ENCODE measurements at regions not wholly inside any gene's neighbourhood (a gene's known extent, or its start where the extent isn't known, plus 50 kb on each side); places are given as distances from the start of the nearest gene placed in this dataset.

DNA sequence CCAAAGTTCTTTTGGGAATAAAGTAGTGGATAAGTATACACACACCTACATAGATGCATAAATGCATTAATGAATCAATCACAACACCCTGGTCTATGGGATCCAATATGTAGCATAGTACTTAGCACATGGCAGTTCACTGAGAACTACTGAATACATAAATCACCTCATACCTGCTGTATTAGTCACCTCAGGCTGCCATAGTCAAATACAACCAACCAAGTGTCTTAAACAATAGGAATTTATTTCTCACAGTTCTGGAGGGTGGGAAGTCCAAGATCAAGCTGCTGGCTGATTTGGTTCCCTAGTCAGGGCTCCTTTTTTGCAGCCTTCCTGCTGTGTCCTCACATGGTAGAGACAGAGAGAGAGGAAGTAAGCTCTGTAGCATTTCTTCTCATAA is 228.2 kb downstream of the NHLRC3 start:
- no peaks in the 10 kb centered on the region for H3K9me3 ChIP-seq
- intact Hi-C loops (cut with DNase I): loop anchor here in 1 of 2 donors (10.0 kb wide), 1 partner anchor 122 kb away; no protein-coding TSS in a partner anchor
- no peak overlapping the region for H3K27ac ChIP-seq
- H3K36me3 ChIP-seq: peaks cover 0 to 4% of the 10 kb centered on the region in 2 donors
- TF ChIP-seq, protein P1, sequence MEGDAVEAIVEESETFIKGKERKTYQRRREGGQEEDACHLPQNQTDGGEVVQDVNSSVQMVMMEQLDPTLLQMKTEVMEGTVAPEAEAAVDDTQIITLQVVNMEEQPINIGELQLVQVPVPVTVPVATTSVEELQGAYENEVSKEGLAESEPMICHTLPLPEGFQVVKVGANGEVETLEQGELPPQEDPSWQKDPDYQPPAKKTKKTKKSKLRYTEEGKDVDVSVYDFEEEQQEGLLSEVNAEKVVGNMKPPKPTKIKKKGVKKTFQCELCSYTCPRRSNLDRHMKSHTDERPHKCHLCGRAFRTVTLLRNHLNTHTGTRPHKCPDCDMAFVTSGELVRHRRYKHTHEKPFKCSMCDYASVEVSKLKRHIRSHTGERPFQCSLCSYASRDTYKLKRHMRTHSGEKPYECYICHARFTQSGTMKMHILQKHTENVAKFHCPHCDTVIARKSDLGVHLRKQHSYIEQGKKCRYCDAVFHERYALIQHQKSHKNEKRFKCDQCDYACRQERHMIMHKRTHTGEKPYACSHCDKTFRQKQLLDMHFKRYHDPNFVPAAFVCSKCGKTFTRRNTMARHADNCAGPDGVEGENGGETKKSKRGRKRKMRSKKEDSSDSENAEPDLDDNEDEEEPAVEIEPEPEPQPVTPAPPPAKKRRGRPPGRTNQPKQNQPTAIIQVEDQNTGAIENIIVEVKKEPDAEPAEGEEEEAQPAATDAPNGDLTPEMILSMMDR (IDR thresholded peaks at IDR 0.05): no peak
- DNase-seq: no peak
- H3K4me3 ChIP-seq: no peak overlapping the region
- H3K27me3 ChIP-seq: no peaks in the 10 kb centered on the region
- ATAC-seq: no peak
- no peaks in the 10 kb centered on the region for H3K4me1 ChIP-seq

DNA sequence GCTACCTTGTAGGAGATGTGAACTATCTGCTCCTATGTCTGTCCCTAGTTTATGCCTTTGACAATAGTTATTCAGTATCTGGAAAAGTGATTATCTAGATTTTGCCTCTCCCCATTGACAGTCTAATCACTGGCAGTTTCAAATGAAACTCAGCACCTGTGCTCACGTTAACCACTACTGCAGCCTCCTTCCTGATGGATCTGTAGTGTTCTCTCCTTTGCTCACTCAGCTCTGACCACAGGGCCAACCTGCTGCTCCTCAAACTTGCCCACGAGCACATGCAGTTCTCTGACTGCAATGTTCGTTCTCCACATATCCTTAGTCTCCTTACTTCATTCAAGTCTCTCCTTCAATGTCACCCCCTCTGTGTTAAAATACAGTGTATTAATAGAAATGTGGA is 230.1 kb downstream of the NHLRC3 start:
- H3K9me3 ChIP-seq: no peaks in the 10 kb centered on the region
- H3K27ac ChIP-seq: no peak overlapping the region
- no peaks in the 10 kb centered on the region for H3K4me1 ChIP-seq
- ATAC-seq (no peak), DNase-seq (no peak)
- intact Hi-C loops (cut with DNase I): loop anchor here in 1 of 2 donors (10.0 kb wide), 1 partner anchor 124 kb away; no protein-coding TSS in a partner anchor
- no peaks in the 10 kb centered on the region for H3K27me3 ChIP-seq
- TF ChIP-seq, protein P1 (IDR thresholded peaks at IDR 0.05): no peak
- H3K4me3 ChIP-seq: no peak overlapping the region
- H3K36me3 ChIP-seq: peaks cover 0 to 4% of the 10 kb centered on the region in 2 donors

DNA sequence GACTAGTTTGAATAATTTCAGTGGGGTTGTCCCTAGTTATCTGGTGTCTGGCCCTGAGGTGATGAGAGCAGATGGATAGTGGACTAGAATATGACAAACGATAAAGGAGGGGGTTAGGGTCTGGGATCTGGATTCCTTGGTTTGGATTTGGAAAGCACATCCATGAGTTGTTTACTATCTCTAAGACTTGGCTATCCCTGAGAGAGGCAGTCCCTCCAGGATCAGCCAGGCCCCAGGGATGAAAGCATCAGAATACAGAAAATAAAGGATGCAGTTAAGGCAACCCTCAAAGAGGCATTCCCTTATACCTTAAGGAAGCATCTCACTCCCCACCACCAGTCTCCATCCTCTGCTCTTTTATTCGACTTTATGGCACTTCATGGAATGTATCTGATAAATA is 230.7 kb downstream of the NHLRC3 start:
- H3K9me3 ChIP-seq: no peaks in the 10 kb centered on the region
- TF ChIP-seq, protein P1 (IDR thresholded peaks at IDR 0.05): no peak
- H3K36me3 ChIP-seq: peaks cover 0 to 4% of the 10 kb centered on the region in 2 donors
- no peaks in the 10 kb centered on the region for H3K4me1 ChIP-seq
- H3K27ac ChIP-seq: no peak overlapping the region
- ATAC-seq (no peak), DNase-seq (no peak)
- intact Hi-C loops (cut with DNase I): loop anchor here in 1 of 2 donors (10.0 kb wide), 1 partner anchor 124 kb away; no protein-coding TSS in a partner anchor
- H3K27me3 ChIP-seq: no peaks in the 10 kb centered on the region
- H3K4me3 ChIP-seq: no peak overlapping the region

DNA sequence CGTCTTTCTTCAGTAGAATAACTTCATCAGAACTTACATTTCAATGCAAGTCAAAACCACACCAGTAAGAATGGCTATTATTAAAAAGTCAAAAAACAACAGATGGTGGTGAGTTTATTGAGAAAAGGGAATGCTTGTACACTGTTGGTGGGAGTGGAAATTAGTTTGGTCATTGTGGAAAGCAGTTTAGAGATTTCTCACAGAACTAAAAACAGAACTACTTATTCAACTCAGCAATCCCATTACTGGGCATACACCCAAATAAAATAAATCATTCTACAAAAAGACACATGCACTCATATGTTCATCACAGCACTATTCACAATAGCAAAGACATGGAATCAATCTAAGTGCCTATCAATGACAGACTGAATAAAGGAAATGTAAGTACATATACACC is 231.2 kb downstream of the NHLRC3 start:
- Histone ChIP-seq H3K9me3 (no peaks in the 10 kb centered on the region), H3K4me1 (no peaks in the 10 kb centered on the region), H3K36me3 (peaks cover 0 to 4% of the 10 kb centered on the region in 2 donors), H3K4me3 (no peak overlapping the region), H3K27ac (no peak overlapping the region), H3K27me3 (no peaks in the 10 kb centered on the region)
- intact Hi-C loops (cut with DNase I): loop anchor here in 1 of 2 donors (10.0 kb wide), 1 partner anchor 125 kb away; no protein-coding TSS in a partner anchor
- TF ChIP-seq, protein P1 (IDR thresholded peaks at IDR 0.05): no peak
- ATAC-seq: no peak
- DNase-seq: no peak

DNA sequence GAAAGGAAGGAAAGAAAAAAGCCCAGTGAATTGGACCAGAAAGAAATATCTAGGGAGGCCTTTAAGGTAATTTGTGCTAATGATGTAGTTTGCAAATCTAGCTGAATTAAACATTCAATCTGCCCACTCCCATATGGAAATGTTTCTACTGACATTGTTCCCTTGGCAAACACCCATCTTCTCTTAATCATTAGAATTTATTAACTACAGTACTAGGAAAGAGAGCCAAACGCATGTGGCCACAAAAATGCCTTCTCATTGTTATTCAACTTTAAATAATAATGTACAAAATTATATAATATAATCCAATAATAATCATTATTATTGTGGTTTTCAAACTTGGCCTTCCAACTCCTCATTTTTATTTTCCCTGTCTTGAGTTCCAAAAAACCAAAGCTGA is 234.7 kb downstream of the NHLRC3 start:
- Histone ChIP-seq H3K4me1 (no peaks in the 10 kb centered on the region), H3K9me3 (no peaks in the 10 kb centered on the region), H3K4me3 (no peak overlapping the region), H3K27ac (no peak overlapping the region), H3K27me3 (no peaks in the 10 kb centered on the region), H3K36me3 (peaks cover 0 to 4% of the 10 kb centered on the region in 2 donors)
- DNase-seq: no peak
- no peak for ATAC-seq
- TF ChIP-seq, protein P1 (IDR thresholded peaks at IDR 0.05): no peak
- intact Hi-C loops (cut with DNase I): loop anchor here in 1 of 2 donors (10.0 kb wide), 1 partner anchor 332 kb away; the partner anchor contains the start of gene LHFPL6
